GM12891 (cell line): ENCODE measurements at regions not wholly inside any gene's neighbourhood (a gene's known extent, or its start where the extent isn't known, plus 50 kb on each side); places are given as distances from the start of the nearest gene placed in this dataset.

ENCODE experiments used
- POLR2AphosphoS5 ChIP-seq: IDR thresholded peaks from 2 replicates; pipeline ENCODE4 v1.6.1; 2011; ENCODE audit warnings: low read depth, low read length, control low read depth
- SPI1 ChIP-seq: IDR thresholded peaks from 2 replicates; pipeline ENCODE4 v1.6.1; 2011; ENCODE audit warnings: low read depth, low read length, control low read depth
- TAF1 ChIP-seq: IDR thresholded peaks from 2 replicates; pipeline ENCODE4 v1.6.1; 2011; ENCODE audit warnings: low read depth, low read length, control low read depth

DNA sequence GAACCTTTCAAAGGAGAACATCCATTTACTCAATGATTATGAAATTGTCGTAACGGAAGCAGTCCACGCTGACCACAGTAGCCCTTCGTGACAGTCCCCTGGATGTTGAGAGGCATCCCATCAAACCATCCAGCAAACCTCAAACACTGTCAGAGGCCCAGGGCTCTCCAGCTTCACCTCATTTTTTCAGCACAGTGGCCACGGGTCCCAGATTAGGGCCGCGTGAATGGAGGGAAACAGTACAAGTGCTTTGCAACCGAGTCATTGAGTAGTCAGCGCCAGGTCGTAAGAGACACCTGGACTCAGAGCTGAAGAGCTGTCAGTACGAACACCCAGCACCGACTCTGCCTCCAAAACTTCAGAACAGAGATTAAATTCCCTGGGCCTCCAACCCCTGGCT lies 552.5 kb upstream of the SALL3 start:
- TF ChIP-seq POLR2AphosphoS5 (no peak), SPI1 (no peak), TAF1 (no peak)
